Trophoblast cell (in vitro differentiated cells and primary cell): ENCODE measurements at regions not wholly inside any gene's neighbourhood (a gene's known extent, or its start where the extent isn't known, plus 50 kb on each side); places are given as distances from the start of the nearest gene placed in this dataset.

Experiments
- DNase-seq, 2 donors: peaks; one replicate each; pipeline ENCODE4 v3.0.0-alpha.2; 2016
- H2AFZ ChIP-seq: 2 replicates; pipeline ENCODE4 v1.6.1; 2013; ENCODE audit warnings: low read length, moderate library complexity, mild to moderate bottlenecking; ENCODE audit not compliant: insufficient read depth, poor library complexity
- H2AK5ac ChIP-seq: 2 replicates; pipeline ENCODE4 v1.6.1; 2013; ENCODE audit warnings: mild to moderate bottlenecking, low read length
- H2BK120ac ChIP-seq: 2 replicates; pipeline ENCODE4 v1.6.1; 2013; ENCODE audit warnings: low read length, mild to moderate bottlenecking, moderate library complexity; ENCODE audit not compliant: insufficient read depth, poor library complexity
- H2BK12ac ChIP-seq: 2 replicates; pipeline ENCODE4 v1.6.1; 2013; ENCODE audit warnings: mild to moderate bottlenecking, low read length, moderate library complexity
- H2BK5ac ChIP-seq: 2 replicates; pipeline ENCODE4 v1.6.1; 2013; ENCODE audit warnings: low read length, low read depth, moderate library complexity, mild to moderate bottlenecking; ENCODE audit not compliant: poor library complexity
- H3K14ac ChIP-seq: 2 replicates; pipeline ENCODE4 v1.6.1; 2013; ENCODE audit warnings: mild to moderate bottlenecking, low read length
- H3K18ac ChIP-seq: 2 replicates; pipeline ENCODE4 v1.6.1; 2013; ENCODE audit warnings: mild to moderate bottlenecking, low read length
- H3K23ac ChIP-seq: 2 replicates; pipeline ENCODE4 v1.6.1; 2013; ENCODE audit warnings: low read length
- H3K27ac ChIP-seq: 2 replicates; pipeline ENCODE4 v1.5.1; 2013; ENCODE audit warnings: low read depth, mild to moderate bottlenecking, inconsistent platforms, low read length, moderate library complexity
- H3K27me3 ChIP-seq: 2 replicates; pipeline ENCODE4 v1.6.1; 2013; ENCODE audit warnings: inconsistent platforms, mild to moderate bottlenecking, low read length, moderate library complexity; ENCODE audit not compliant: insufficient read depth
- H3K36me3 ChIP-seq, 2 experiments: 1 replicate in 1 of 2; 2 replicates in 1 of 2; pipeline ENCODE4 v1.6.1; 2013; ENCODE audit warnings: low read length in 2 of 2, mild to moderate bottlenecking in 2 of 2, moderate library complexity in 1 of 2; ENCODE audit not compliant: insufficient read depth in 2 of 2, control insufficient read depth in 1 of 2
- H3K4ac ChIP-seq: 2 replicates; pipeline ENCODE4 v1.6.1; 2013; ENCODE audit warnings: low read depth, mild to moderate bottlenecking, low read length, moderate library complexity
- H3K4me1 ChIP-seq, 2 experiments: 1 replicate in 1 of 2; 2 replicates in 1 of 2; pipeline ENCODE4 v1.6.1; 2013; ENCODE audit warnings: low read length in 2 of 2, mild to moderate bottlenecking in 2 of 2, moderate library complexity in 1 of 2; ENCODE audit not compliant: insufficient read depth in 2 of 2, control insufficient read depth in 1 of 2
- H3K4me2 ChIP-seq: 2 replicates; pipeline ENCODE4 v1.6.1; 2013; ENCODE audit warnings: inconsistent platforms, mild to moderate bottlenecking, low read length, moderate library complexity
- H3K4me3 ChIP-seq: 2 replicates; pipeline ENCODE4 v1.5.1; 2013; ENCODE audit warnings: mild to moderate bottlenecking, low read depth, low read length, inconsistent platforms
- H3K79me1 ChIP-seq: one replicate; pipeline ENCODE4 v1.6.1; 2013; ENCODE audit warnings: low read length
- H3K79me2 ChIP-seq: 2 replicates; pipeline ENCODE4 v1.6.1; 2013; ENCODE audit warnings: low read length, mild to moderate bottlenecking; ENCODE audit not compliant: control insufficient read depth, insufficient read depth, poor library complexity
- H3K9ac ChIP-seq: 2 replicates; pipeline ENCODE4 v1.6.1; 2013; ENCODE audit warnings: mild to moderate bottlenecking, low read length
- H3K9me3 ChIP-seq: 2 replicates; pipeline ENCODE4 v1.6.1; 2013; ENCODE audit warnings: low read depth, mild to moderate bottlenecking, control low read depth, inconsistent platforms, low read length; ENCODE audit not compliant: insufficient read depth
- H4K12ac ChIP-seq: 2 replicates; pipeline ENCODE4 v1.6.1; 2013; ENCODE audit warnings: low read depth, mild to moderate bottlenecking, low read length, moderate library complexity
- H4K8ac ChIP-seq: 2 replicates; pipeline ENCODE4 v1.6.1; 2013; ENCODE audit warnings: low read depth, mild to moderate bottlenecking, low read length, moderate library complexity
- H4K91ac ChIP-seq: one replicate; pipeline ENCODE4 v1.6.1; 2013; ENCODE audit warnings: low read depth, mild to moderate bottlenecking, low read length, moderate library complexity
- WGBS: extraction: QIAGEN DNeasy Blood & Tissue Kit; methylation state at CpG from one replicate; pipeline ENCODE4 v1.1.7; 2013; ENCODE audit warnings: missing lambda C conversion rate; ENCODE audit not compliant: insufficient read length, insufficient coverage; ENCODE audit errors: extremely low coverage; 5-methylcytosine and 5-hydroxymethylcytosine counted together

DNA sequence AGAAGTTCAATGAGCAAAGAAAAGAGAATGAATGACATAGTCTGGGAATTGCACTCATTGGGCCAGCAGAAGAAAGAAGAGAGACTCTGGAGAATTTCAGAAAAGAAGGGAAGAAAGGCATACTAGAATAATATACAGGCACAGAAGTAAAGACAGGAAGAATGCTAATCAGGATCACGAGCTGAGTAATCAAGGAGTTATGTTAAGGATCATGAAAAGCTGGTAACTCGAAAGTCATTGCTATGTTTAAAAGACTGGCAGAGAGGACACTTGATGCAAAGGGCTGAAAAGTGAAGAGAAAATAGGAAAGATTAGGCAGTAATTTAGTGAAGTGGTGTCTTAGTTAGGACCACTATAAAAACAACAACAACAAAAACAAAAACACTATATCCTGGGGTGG is 284.1 kb downstream of the ZBBX start:
- Histone ChIP-seq H3K23ac (no peak overlapping the region), H4K12ac (no peak overlapping the region), H3K4me1 (no peaks in the 10 kb centered on the region), H3K4ac (no peak overlapping the region), H4K8ac (no peak overlapping the region), H3K14ac (no peak overlapping the region), H2BK120ac (no peak overlapping the region), H2AFZ (no peak overlapping the region), H3K27ac (no peak overlapping the region), H2BK5ac (no peak overlapping the region), H3K79me2 (no peaks in the 10 kb centered on the region), H3K4me2 (no peak overlapping the region), H3K4me3 (no peak overlapping the region), H3K27me3 (no peaks in the 10 kb centered on the region), H2BK12ac (no peak overlapping the region), H4K91ac (no peak overlapping the region), H3K79me1 (no peaks in the 10 kb centered on the region), H3K18ac (no peak overlapping the region), H3K36me3 (no peaks in the 10 kb centered on the region), H2AK5ac (no peak overlapping the region), H3K9me3 (no peaks in the 10 kb centered on the region), H3K9ac (no peak overlapping the region)
- no CpG with 5 or more reads among the region's 2 CpGs for WGBS
- no peak for DNase-seq

DNA sequence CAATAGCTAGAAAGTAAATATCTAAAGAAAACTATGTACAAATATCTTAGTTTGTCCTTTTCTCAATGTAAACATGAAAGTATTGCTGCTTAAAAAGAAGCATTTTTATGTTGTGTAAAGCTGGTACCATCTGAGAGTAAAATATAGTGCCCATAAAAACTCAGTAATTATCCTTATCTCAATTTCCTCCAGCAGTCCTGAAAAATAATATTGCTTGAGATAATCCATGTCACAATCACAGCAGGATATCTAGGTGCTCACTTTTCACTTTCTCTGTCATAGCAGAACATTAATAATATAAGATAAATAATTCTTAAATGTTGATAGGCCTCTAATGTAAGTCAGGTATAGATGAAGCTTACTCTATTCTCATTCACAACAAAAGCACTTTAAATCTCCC is 285.5 kb downstream of the ZBBX start:
- H3K27ac ChIP-seq = no peak overlapping the region
- H2BK12ac ChIP-seq = no peak overlapping the region
- H3K4me3 ChIP-seq = no peak overlapping the region
- no peak overlapping the region for H3K18ac ChIP-seq
- no peak overlapping the region for H3K4ac ChIP-seq
- H3K4me1 ChIP-seq = no peaks in the 10 kb centered on the region
- H3K79me1 ChIP-seq = no peaks in the 10 kb centered on the region
- H3K4me2 ChIP-seq = no peak overlapping the region
- no peak for DNase-seq
- H2AK5ac ChIP-seq = no peak overlapping the region
- no peak overlapping the region for H3K9ac ChIP-seq
- no peak overlapping the region for H2BK5ac ChIP-seq
- H3K9me3 ChIP-seq = no peaks in the 10 kb centered on the region
- no peaks in the 10 kb centered on the region for H3K36me3 ChIP-seq
- no peak overlapping the region for H4K91ac ChIP-seq
- no peak overlapping the region for H2AFZ ChIP-seq
- H4K8ac ChIP-seq = no peak overlapping the region
- no peak overlapping the region for H3K14ac ChIP-seq
- no peaks in the 10 kb centered on the region for H3K79me2 ChIP-seq
- no peaks in the 10 kb centered on the region for H3K27me3 ChIP-seq
- no peak overlapping the region for H3K23ac ChIP-seq
- no peak overlapping the region for H4K12ac ChIP-seq
- H2BK120ac ChIP-seq = no peak overlapping the region

DNA sequence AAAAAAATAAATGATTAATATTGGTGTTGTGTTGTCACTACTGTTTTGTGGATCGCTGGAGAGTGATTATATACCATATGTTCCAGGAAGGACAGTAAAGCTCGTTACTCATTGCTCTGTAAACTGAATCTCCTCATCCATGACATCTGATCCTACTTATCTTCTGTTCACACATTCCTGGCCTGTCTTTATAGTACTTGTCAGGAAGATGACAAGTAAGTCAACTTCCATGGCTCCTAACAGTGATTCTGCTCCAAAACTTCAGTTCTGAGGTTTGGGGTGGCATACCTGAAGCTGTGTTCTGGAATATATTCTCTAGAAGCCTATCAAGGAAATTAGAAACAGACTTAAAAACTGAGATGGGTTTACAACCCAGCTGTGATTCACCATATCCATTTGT is 288.9 kb downstream of the ZBBX start:
- Histone ChIP-seq H3K79me1 (no peaks in the 10 kb centered on the region), H3K4me2 (no peak overlapping the region), H2AK5ac (no peak overlapping the region), H3K14ac (no peak overlapping the region), H3K18ac (no peak overlapping the region), H4K12ac (no peak overlapping the region), H3K23ac (no peak overlapping the region), H3K27ac (no peak overlapping the region), H3K9me3 (no peaks in the 10 kb centered on the region), H4K91ac (no peak overlapping the region), H3K4me3 (no peak overlapping the region), H3K79me2 (no peaks in the 10 kb centered on the region), H4K8ac (no peak overlapping the region), H2AFZ (no peak overlapping the region), H3K36me3 (no peaks in the 10 kb centered on the region), H2BK120ac (no peak overlapping the region), H3K4me1 (no peaks in the 10 kb centered on the region), H3K4ac (no peak overlapping the region), H3K27me3 (no peaks in the 10 kb centered on the region), H2BK5ac (no peak overlapping the region), H3K9ac (no peak overlapping the region), H2BK12ac (no peak overlapping the region)
- no CpG with 5 or more reads among the region's 2 CpGs for WGBS
- no peak for DNase-seq

DNA sequence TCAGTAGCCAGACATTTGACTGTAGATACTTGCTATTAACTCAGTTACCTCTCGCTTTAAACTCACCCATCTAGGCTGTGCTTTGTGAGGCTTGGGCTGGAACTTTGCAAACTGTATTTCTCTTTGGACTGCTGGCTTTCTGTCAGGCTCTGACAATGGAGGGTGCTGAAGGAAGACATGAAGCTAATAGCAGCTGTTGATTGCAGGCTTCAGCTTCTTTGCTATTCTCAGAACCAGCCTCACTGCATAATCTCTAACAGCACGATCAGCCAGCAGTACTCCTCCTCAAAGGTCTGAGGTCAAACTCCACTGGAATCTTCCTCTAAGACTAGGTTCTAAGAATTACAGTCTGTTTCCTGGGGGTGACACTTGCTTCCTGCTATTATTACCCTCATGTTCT is 295.6 kb downstream of the ZBBX start:
- no peak overlapping the region for H3K4me2 ChIP-seq
- H3K4ac ChIP-seq = no peak overlapping the region
- no CpG with 5 or more reads among the region's 2 CpGs for WGBS
- no peak overlapping the region for H3K14ac ChIP-seq
- H3K23ac ChIP-seq = no peak overlapping the region
- no peak overlapping the region for H2BK12ac ChIP-seq
- no peak overlapping the region for H4K8ac ChIP-seq
- no peak overlapping the region for H2BK120ac ChIP-seq
- H3K36me3 ChIP-seq = no peaks in the 10 kb centered on the region
- H3K18ac ChIP-seq = no peak overlapping the region
- H3K79me2 ChIP-seq = no peaks in the 10 kb centered on the region
- no peak for DNase-seq
- H3K4me1 ChIP-seq = no peaks in the 10 kb centered on the region
- no peak overlapping the region for H3K9ac ChIP-seq
- no peaks in the 10 kb centered on the region for H3K27me3 ChIP-seq
- no peak overlapping the region for H2AFZ ChIP-seq
- H4K91ac ChIP-seq = no peak overlapping the region
- H3K27ac ChIP-seq = no peak overlapping the region
- no peak overlapping the region for H2BK5ac ChIP-seq
- H3K79me1 ChIP-seq = no peaks in the 10 kb centered on the region
- no peak overlapping the region for H4K12ac ChIP-seq
- H3K9me3 ChIP-seq = no peaks in the 10 kb centered on the region
- no peak overlapping the region for H3K4me3 ChIP-seq
- no peak overlapping the region for H2AK5ac ChIP-seq
